ENCODE measurements at regions not wholly inside any gene's neighbourhood (a gene's known extent, or its start where the extent isn't known, plus 50 kb on each side); places are given as distances from the start of the nearest gene placed in this dataset.

DNA sequence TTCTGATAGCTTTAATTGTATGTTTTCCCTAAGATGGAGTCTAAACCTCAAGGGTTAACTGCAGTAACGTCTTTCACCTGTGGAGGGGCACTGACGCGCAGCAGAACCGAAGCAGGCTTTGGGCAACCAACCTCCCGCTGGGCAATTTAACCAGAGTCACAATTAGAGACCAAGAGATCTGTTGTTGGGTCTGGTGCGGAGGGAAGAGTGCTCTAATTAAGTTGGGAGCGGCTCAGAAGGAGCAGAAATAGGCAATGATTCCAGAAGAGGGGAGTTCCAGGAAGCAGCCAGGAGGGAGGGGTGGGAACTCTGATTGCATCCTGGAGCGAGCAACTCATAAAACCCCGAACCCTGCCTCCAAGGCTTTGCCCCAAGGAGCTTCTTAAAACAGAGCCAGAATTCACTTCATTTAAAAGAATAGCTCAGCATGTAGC, 245.8 kb downstream of the PAX3 start:
- Histone ChIP-seq H3K79me2 (ENCODE audit: control insufficient read depth in 1 of 2, insufficient read depth in 2 of 2, low read length in 2 of 2) (no peaks in the 10 kb centered on the region), H4K91ac (replicated peaks; ENCODE audit: insufficient read length, low read length) (no peak overlapping the region), H3K27me3 (replicated peaks in 1 of 4; ENCODE audit: control insufficient read depth in 3 of 4, extremely low read depth in 1 of 4, insufficient read depth in 3 of 4, low read length in 3 of 4) (peaks cover 30 to 69% (median 51%) of the 10 kb centered on the region in 4 experiments), H2BK20ac (ENCODE audit: low read length) (no peak overlapping the region), H3K9ac (replicated peaks in 1 of 4; ENCODE audit: extremely low read depth in 1 of 4, low read depth in 3 of 4, low read length in 3 of 4) (no peak overlapping the region), H3K18ac (ENCODE audit: extremely low read depth, low read length) (no peak overlapping the region), H3K9me3 (ENCODE audit: insufficient read depth in 2 of 2, low read depth in 1 of 2, low read length in 1 of 2) (no peaks in the 10 kb centered on the region), H2BK15ac (ENCODE audit: low read length) (no peak overlapping the region), H4K20me1 (replicated peaks in 1 of 2; ENCODE audit: control insufficient read depth in 1 of 2, insufficient read depth in 2 of 2, low read length in 2 of 2) (peaks cover 2% of the 10 kb centered on the region in 2 experiments), H3K4me1 (replicated peaks in 1 of 4; ENCODE audit: control insufficient read depth in 3 of 4, insufficient read depth in 4 of 4, low read length in 3 of 4) (peaks cover 0 to 9% (median 6%) of the 10 kb centered on the region in 4 experiments; a peak in 3 of 7 replicates), H3K4ac (replicated peaks; ENCODE audit: insufficient read length, low read depth, low read length) (no peak overlapping the region), H3K56ac (replicated peaks; ENCODE audit: insufficient read length, low read depth, low read length) (no peak overlapping the region), H2AFZ (ENCODE audit: low read length) (no peak overlapping the region), H4K5ac (ENCODE audit: insufficient read length, low read depth, low read length) (no peak overlapping the region), H3K79me1 (ENCODE audit: low read depth, low read length) (no peaks in the 10 kb centered on the region), H2BK5ac (ENCODE audit: low read depth, low read length) (no peak overlapping the region), H3K23ac (ENCODE audit: insufficient read length) (no peak overlapping the region), H2AK5ac (ENCODE audit: low read depth, low read length) (no peak overlapping the region), H3K4me3 (ENCODE audit: extremely low read depth in 1 of 4, insufficient read depth in 2 of 4, low read depth in 3 of 4, low read length in 4 of 4) (peak overlapping the region in 1 of 4 experiments; percentile 40; a peak in 2 of 8 replicates), H3K14ac (ENCODE audit: insufficient read length) (no peak overlapping the region), H2BK12ac (ENCODE audit: low read depth, low read length) (no peak overlapping the region), H3K27ac (ENCODE audit: low read depth, low read length) (no peak overlapping the region), H3K36me3 (ENCODE audit: control insufficient read depth in 2 of 4, insufficient read depth in 4 of 4, low read length in 3 of 4) (no peaks in the 10 kb centered on the region), H4K8ac (ENCODE audit: extremely low read depth, insufficient read depth, low read length) (no peak overlapping the region), H3K4me2 (ENCODE audit: insufficient read depth in 1 of 2, low read depth in 2 of 2, low read length in 2 of 2) (peak overlapping the region; percentile 46 to 55; a peak in 3 of 4 replicates), H3K23me2 (ENCODE audit: low read depth, low read length) (no peaks in the 10 kb centered on the region; the same call in 1 of the 2 replicates), H2BK120ac (replicated peaks; ENCODE audit: low read depth, low read length) (no peak overlapping the region)
- 1% methylated on average over 9 of the region's 9 CpGs; no CpG with 5 or more reads in 1 of the 2 experiments for WGBS, 2 experiments (ENCODE audit: extremely low coverage in 1 of 2, insufficient coverage in 1 of 2, insufficient read length in 1 of 2, insufficient replicate concordance in 2 of 2, low coverage in 1 of 2, low lambda C conversion rate in 2 of 2, missing lambda C conversion rate in 1 of 2)
- DNase-seq (ENCODE audit: low read depth in 1 of 2, low spot score in 2 of 2) = peak; percentile 61 to 82
- peak; percentile 93 for FAIRE-seq
- CTCF ChIA-PET (ENCODE audit: partially characterized antibody) = interaction anchor here (0.6 to 10.9 kb wide), 50 partner anchors 9 to 697 kb away, joined by 3 to 95 read pairs (median 4); partner anchors contain the start of genes MOGAT1 and PAX3
- POLR2A ChIA-PET (ENCODE audit: partially characterized antibody) = interaction anchor here (1.9 kb wide), 1 partner anchor 27 kb away, joined by 4 read pairs; no protein-coding TSS in a partner anchor
- TF ChIP-seq RAD21 (IDR thresholded peaks at IDR 0.05 in 1 of 2, conservative IDR thresholded peaks at IDR 0.05 in 1 of 2; ENCODE audit: low read depth in 2 of 2, low read length in 2 of 2) (peak; percentile 74 to 77), KDM5A (IDR thresholded peaks at IDR 0.05; ENCODE audit: low read length) (no peak), GABPA (IDR thresholded peaks at IDR 0.05; ENCODE audit: borderline replicate concordance, insufficient read depth, low read length) (no peak), JUND (IDR thresholded peaks at IDR 0.05; ENCODE audit: low read length) (peak; percentile 24; the same call in 1 of the 2 replicates), SRF (IDR thresholded peaks at IDR 0.05; ENCODE audit: low read depth, low read length) (no peak), CEBPB (IDR thresholded peaks at IDR 0.05; ENCODE audit: low read depth, low read length) (peak; percentile 24; the same call in 1 of the 2 replicates), CREB1 (IDR thresholded peaks at IDR 0.05) (peak; percentile 63), CTBP2 (IDR thresholded peaks at IDR 0.05; ENCODE audit: borderline replicate concordance, insufficient read depth, insufficient read length, low read length) (peak; percentile 50), RXRA (IDR thresholded peaks at IDR 0.05; ENCODE audit: insufficient read depth, low read depth, low read length) (0 out of 2 replicates have a peak, but pooled peaks have one; percentile 77), BRCA1 (IDR thresholded peaks at IDR 0.05; ENCODE audit: low read depth, low read length) (no peak), SIRT6 (IDR thresholded peaks at IDR 0.05; ENCODE audit: low read length) (no peak)
- TF ChIP-seq, protein P1, sequence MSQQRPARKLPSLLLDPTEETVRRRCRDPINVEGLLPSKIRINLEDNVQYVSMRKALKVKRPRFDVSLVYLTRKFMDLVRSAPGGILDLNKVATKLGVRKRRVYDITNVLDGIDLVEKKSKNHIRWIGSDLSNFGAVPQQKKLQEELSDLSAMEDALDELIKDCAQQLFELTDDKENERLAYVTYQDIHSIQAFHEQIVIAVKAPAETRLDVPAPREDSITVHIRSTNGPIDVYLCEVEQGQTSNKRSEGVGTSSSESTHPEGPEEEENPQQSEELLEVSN (IDR thresholded peaks at IDR 0.05) = no peak
- TF ChIP-seq, protein P2, sequence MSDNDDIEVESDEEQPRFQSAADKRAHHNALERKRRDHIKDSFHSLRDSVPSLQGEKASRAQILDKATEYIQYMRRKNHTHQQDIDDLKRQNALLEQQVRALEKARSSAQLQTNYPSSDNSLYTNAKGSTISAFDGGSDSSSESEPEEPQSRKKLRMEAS (IDR thresholded peaks at IDR 0.05) = 0 out of 2 replicates have a peak, but pooled peaks have one; percentile 33

All from H1 (cell line).